ENCODE measurements at regions not wholly inside any gene's neighbourhood (a gene's known extent, or its start where the extent isn't known, plus 50 kb on each side); places are given as distances from the start of the nearest gene placed in this dataset.

DNA sequence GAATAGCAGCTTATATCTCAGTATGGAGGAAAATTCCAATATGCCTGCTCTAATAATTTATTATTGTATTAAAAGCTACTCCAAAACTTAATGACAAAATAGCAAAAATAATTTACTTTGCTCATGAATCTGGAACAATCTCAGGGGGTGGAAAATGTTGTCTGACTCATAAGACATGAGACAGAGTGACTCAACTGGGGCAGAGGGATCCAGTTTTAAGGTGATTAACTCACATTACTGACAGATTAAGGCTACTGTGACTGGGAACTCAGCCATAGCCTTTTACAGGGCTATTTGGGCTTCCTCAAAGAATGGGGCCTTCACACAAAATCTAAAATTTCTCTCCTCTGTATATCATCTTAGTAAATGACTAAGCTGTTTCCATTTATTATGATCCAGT, 1172.9 kb downstream of the CDH12 start:
- Histone ChIP-seq H3K9me3 (ENCODE audit: low read depth) (no peaks in the 10 kb centered on the region), H3K4me3 (no peak overlapping the region), H3K27me3 (replicated peaks; ENCODE audit: insufficient read depth) (no peaks in the 10 kb centered on the region), H4K20me1 (ENCODE audit: insufficient read depth) (no peaks in the 10 kb centered on the region), H3K9me2 (ENCODE audit: insufficient read depth) (no peaks in the 10 kb centered on the region), H2AFZ (no peak overlapping the region), H3K36me3 (ENCODE audit: low read depth) (no peaks in the 10 kb centered on the region), H3K9ac (no peak overlapping the region), H3K79me2 (ENCODE audit: insufficient read depth) (no peaks in the 10 kb centered on the region), H3K4me1 (ENCODE audit: insufficient read depth) (peaks cover 11% of the 10 kb centered on the region), H3F3A (ENCODE audit: insufficient read depth) (peaks cover 6% of the 10 kb centered on the region), H3K4me2 (ENCODE audit: unreplicated experiment) (peak overlapping the region; percentile 31), H3K27ac (no peak overlapping the region)
- in situ Hi-C loops (cut with MboI): no loop called here
- DNase-seq: peak; percentile 92
- no peak for TF ChIP-seq EZH2phosphoT487 (IDR thresholded peaks at IDR 0.05; ENCODE audit: insufficient read depth, low read depth)
- TF ChIP-seq EZH2 (IDR thresholded peaks at IDR 0.05; ENCODE audit: insufficient read depth, poor library complexity, severe bottlenecking): no peak

DNA sequence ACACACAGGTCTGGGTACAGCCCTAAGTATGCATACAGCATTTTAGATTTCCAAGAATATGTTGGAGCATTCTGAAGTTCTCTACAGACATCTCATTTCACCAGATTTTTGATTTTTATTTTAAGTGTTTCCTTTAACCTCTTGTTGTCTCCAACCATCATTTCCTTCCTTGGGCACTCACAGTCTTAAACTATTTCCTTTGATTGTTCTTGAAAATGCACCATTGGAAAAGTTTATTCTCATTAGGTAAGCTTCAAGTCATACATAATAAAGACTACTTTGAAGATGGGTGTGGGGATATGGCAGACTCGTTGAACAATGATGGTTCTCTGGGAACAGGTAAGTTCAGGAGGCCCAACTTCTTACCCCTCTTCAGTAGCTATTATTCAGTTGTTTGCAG, 1174.6 kb downstream of the CDH12 start:
- peaks cover 6% of the 10 kb centered on the region for H3F3A ChIP-seq (ENCODE audit: insufficient read depth)
- H4K20me1 ChIP-seq (ENCODE audit: insufficient read depth): no peaks in the 10 kb centered on the region
- H3K79me2 ChIP-seq (ENCODE audit: insufficient read depth): no peaks in the 10 kb centered on the region
- H3K9me3 ChIP-seq (ENCODE audit: low read depth): no peaks in the 10 kb centered on the region
- H3K4me1 ChIP-seq (ENCODE audit: insufficient read depth): peaks cover 11% of the 10 kb centered on the region
- in situ Hi-C loops (cut with MboI): no loop called here
- no peak overlapping the region for H3K27ac ChIP-seq
- H3K9ac ChIP-seq: no peak overlapping the region
- H3K9me2 ChIP-seq (ENCODE audit: insufficient read depth): no peaks in the 10 kb centered on the region
- H3K4me2 ChIP-seq (ENCODE audit: unreplicated experiment): no peak overlapping the region
- no peaks in the 10 kb centered on the region for H3K36me3 ChIP-seq (ENCODE audit: low read depth)
- no peaks in the 10 kb centered on the region for H3K27me3 ChIP-seq (replicated peaks; ENCODE audit: insufficient read depth)
- H2AFZ ChIP-seq: no peak overlapping the region
- no peak for DNase-seq
- WGBS, 2 experiments (ENCODE audit: low coverage in 1 of 2, low lambda C conversion rate in 2 of 2, missing lambda C conversion rate in 2 of 2): 30 to 55% methylated on average over 1 of the region's 1 CpG
- no peak for TF ChIP-seq EZH2phosphoT487 (IDR thresholded peaks at IDR 0.05; ENCODE audit: insufficient read depth, low read depth)
- TF ChIP-seq EZH2 (IDR thresholded peaks at IDR 0.05; ENCODE audit: insufficient read depth, poor library complexity, severe bottlenecking): no peak
- H3K4me3 ChIP-seq: no peak overlapping the region

DNA sequence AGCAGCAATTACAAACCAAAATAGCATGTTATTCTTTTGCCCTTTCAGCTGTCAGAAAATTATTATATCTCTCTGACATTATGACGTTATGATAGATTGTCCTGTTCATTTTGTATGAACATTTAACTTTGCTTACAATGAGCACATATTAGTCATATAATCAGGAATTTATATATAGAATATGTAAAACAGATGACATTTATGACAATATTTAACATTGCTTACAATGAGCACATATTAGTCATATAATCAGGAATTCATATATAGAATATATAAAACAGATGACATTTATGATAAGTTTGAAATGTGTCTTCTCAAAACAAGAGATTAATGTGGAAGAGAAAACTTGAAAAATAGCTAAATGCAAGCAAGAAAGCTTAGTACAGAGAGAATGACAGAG, 1180.2 kb downstream of the CDH12 start:
- no peak for DNase-seq
- Histone ChIP-seq H3K27me3 (replicated peaks; ENCODE audit: insufficient read depth) (0 out of 2 replicates have a peak, but pooled peaks cover 4% of the 10 kb centered on the region), H4K20me1 (ENCODE audit: insufficient read depth) (no peaks in the 10 kb centered on the region), H3F3A (ENCODE audit: insufficient read depth) (no peaks in the 10 kb centered on the region), H3K9me3 (ENCODE audit: low read depth) (no peaks in the 10 kb centered on the region), H3K9me2 (ENCODE audit: insufficient read depth) (no peaks in the 10 kb centered on the region), H3K4me1 (ENCODE audit: insufficient read depth) (no peaks in the 10 kb centered on the region), H3K4me3 (no peak overlapping the region), H3K27ac (no peak overlapping the region), H2AFZ (no peak overlapping the region), H3K36me3 (ENCODE audit: low read depth) (no peaks in the 10 kb centered on the region), H3K4me2 (ENCODE audit: unreplicated experiment) (no peak overlapping the region), H3K79me2 (ENCODE audit: insufficient read depth) (no peaks in the 10 kb centered on the region), H3K9ac (no peak overlapping the region)
- in situ Hi-C loops (cut with MboI): no loop called here
- 6 to 7% methylated on average over 1 of the region's 1 CpG for WGBS, 2 experiments (ENCODE audit: low coverage in 1 of 2, low lambda C conversion rate in 2 of 2, missing lambda C conversion rate in 2 of 2)
- TF ChIP-seq EZH2phosphoT487 (IDR thresholded peaks at IDR 0.05; ENCODE audit: insufficient read depth, low read depth): no peak
- no peak for TF ChIP-seq EZH2 (IDR thresholded peaks at IDR 0.05; ENCODE audit: insufficient read depth, poor library complexity, severe bottlenecking)

DNA sequence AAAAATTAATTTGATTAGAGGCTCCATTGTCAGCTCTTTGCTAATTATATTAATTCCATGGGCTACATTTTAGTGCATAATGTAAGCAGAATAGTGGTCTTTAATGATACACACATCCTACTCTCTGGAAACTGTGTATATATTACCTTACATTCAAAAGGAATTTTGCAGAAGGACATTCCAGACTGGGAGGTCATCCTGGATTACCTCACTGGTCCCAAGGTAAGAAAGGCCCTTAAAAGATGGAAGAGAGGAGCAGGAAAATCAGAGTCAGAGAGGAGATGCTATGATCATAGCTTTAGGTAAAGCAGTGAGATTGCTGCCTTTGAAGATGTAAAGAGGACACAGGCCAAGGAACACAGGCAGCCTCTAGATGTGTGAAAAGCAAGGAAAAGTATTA, 1180.8 kb downstream of the CDH12 start:
- Histone ChIP-seq H3K4me3 (no peak overlapping the region), H3K79me2 (ENCODE audit: insufficient read depth) (no peaks in the 10 kb centered on the region), H3K4me1 (ENCODE audit: insufficient read depth) (no peaks in the 10 kb centered on the region), H3F3A (ENCODE audit: insufficient read depth) (no peaks in the 10 kb centered on the region), H4K20me1 (ENCODE audit: insufficient read depth) (no peaks in the 10 kb centered on the region), H3K9me3 (ENCODE audit: low read depth) (no peaks in the 10 kb centered on the region), H3K9me2 (ENCODE audit: insufficient read depth) (no peaks in the 10 kb centered on the region), H3K27me3 (replicated peaks; ENCODE audit: insufficient read depth) (0 out of 2 replicates have a peak, but pooled peaks cover 4% of the 10 kb centered on the region), H3K4me2 (ENCODE audit: unreplicated experiment) (no peak overlapping the region), H2AFZ (no peak overlapping the region), H3K27ac (no peak overlapping the region), H3K36me3 (ENCODE audit: low read depth) (no peaks in the 10 kb centered on the region), H3K9ac (no peak overlapping the region)
- no peak for DNase-seq
- in situ Hi-C loops (cut with MboI): no loop called here
- TF ChIP-seq EZH2phosphoT487 (IDR thresholded peaks at IDR 0.05; ENCODE audit: insufficient read depth, low read depth) (no peak), EZH2 (IDR thresholded peaks at IDR 0.05; ENCODE audit: insufficient read depth, poor library complexity, severe bottlenecking) (no peak)

DNA sequence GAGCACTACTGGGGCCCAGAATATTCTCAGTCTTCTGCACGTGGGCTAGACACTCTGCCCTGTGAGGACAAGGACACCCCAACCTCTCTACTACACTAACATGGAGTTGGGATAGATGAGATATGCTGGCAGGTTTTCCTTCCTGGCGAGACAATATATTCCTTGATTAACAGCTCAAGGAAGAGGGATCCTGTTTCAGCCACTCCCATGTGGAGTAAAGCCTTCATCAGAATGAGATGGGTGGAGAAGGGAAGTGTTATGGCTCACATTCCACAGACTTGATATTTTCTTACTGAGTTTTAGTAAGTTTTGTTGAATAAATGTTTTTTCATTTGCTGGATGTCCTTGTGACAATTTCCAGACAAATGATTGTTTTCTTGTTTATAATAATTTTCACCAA, 1187.6 kb downstream of the CDH12 start:
- no peak overlapping the region for H2AFZ ChIP-seq
- TF ChIP-seq EZH2 (IDR thresholded peaks at IDR 0.05; ENCODE audit: insufficient read depth, poor library complexity, severe bottlenecking) (no peak), EZH2phosphoT487 (IDR thresholded peaks at IDR 0.05; ENCODE audit: insufficient read depth, low read depth) (no peak)
- no peak overlapping the region for H3K4me2 ChIP-seq (ENCODE audit: unreplicated experiment)
- H3K4me3 ChIP-seq: no peak overlapping the region
- H3K4me1 ChIP-seq (ENCODE audit: insufficient read depth): no peaks in the 10 kb centered on the region
- in situ Hi-C loops (cut with MboI): no loop called here
- 0 out of 2 replicates have a peak, but pooled peaks cover 4% of the 10 kb centered on the region for H3K27me3 ChIP-seq (replicated peaks; ENCODE audit: insufficient read depth)
- no peaks in the 10 kb centered on the region for H3F3A ChIP-seq (ENCODE audit: insufficient read depth)
- H3K79me2 ChIP-seq (ENCODE audit: insufficient read depth): no peaks in the 10 kb centered on the region
- no peak overlapping the region for H3K27ac ChIP-seq
- H3K9me3 ChIP-seq (ENCODE audit: low read depth): no peaks in the 10 kb centered on the region
- no peaks in the 10 kb centered on the region for H3K36me3 ChIP-seq (ENCODE audit: low read depth)
- DNase-seq: no peak
- no peak overlapping the region for H3K9ac ChIP-seq
- WGBS, 2 experiments (ENCODE audit: low coverage in 1 of 2, low lambda C conversion rate in 2 of 2, missing lambda C conversion rate in 2 of 2): 32% methylated on average over 2 of the region's 2 CpGs
- no peaks in the 10 kb centered on the region for H3K9me2 ChIP-seq (ENCODE audit: insufficient read depth)
- no peaks in the 10 kb centered on the region for H4K20me1 ChIP-seq (ENCODE audit: insufficient read depth)
